ENCODE measurements at regions not wholly inside any gene's neighbourhood (a gene's known extent, or its start where the extent isn't known, plus 50 kb on each side); places are given as distances from the start of the nearest gene placed in this dataset.

- no peak overlapping the region for H3K4me3 ChIP-seq (ENCODE audit: low read depth, low read length)
- TF ChIP-seq, protein P1, sequence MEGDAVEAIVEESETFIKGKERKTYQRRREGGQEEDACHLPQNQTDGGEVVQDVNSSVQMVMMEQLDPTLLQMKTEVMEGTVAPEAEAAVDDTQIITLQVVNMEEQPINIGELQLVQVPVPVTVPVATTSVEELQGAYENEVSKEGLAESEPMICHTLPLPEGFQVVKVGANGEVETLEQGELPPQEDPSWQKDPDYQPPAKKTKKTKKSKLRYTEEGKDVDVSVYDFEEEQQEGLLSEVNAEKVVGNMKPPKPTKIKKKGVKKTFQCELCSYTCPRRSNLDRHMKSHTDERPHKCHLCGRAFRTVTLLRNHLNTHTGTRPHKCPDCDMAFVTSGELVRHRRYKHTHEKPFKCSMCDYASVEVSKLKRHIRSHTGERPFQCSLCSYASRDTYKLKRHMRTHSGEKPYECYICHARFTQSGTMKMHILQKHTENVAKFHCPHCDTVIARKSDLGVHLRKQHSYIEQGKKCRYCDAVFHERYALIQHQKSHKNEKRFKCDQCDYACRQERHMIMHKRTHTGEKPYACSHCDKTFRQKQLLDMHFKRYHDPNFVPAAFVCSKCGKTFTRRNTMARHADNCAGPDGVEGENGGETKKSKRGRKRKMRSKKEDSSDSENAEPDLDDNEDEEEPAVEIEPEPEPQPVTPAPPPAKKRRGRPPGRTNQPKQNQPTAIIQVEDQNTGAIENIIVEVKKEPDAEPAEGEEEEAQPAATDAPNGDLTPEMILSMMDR (IDR thresholded peaks at IDR 0.05; ENCODE audit: borderline replicate concordance, insufficient read depth, low read depth, low read length), result no peak
These were observed 144.3 kb upstream of the KCNE2 start for GRCh38 chr21:34219334-34220060.

DNA sequence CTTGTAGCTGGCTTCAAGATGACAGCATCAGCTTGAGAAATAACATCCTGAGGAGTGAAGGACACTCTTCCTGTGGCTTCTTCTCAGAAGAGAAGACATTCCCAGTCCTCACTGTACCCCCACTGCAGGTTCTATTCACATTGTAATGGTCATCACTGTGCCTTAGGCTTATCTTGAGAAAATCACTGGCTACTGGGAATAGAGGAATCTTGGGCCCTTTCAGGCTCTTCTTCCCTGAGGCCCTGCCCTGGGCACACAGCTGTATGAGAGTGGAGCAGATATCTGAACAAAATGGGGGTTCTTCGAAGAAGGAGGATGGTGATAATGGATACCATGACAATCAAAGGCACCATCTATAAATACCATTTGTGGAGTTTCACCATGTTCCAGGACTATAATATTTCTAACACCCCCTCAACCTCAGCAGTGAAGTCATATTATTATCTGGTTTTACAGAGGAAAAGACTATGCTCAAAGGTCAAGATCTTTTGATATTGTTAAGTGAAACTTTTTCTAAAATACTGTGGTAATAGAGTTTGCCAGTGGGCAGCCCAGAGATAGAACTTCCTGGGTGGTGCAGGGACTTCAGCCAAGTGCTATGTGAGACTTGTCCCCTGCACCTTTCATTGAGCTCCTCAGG lies 143.1 kb upstream of the KCNE2 start:
- no peak overlapping the region for H3K4me3 ChIP-seq (ENCODE audit: low read depth, low read length)
- TF ChIP-seq, protein P1 (IDR thresholded peaks at IDR 0.05; ENCODE audit: borderline replicate concordance, insufficient read depth, low read depth, low read length), result no peak

DNA sequence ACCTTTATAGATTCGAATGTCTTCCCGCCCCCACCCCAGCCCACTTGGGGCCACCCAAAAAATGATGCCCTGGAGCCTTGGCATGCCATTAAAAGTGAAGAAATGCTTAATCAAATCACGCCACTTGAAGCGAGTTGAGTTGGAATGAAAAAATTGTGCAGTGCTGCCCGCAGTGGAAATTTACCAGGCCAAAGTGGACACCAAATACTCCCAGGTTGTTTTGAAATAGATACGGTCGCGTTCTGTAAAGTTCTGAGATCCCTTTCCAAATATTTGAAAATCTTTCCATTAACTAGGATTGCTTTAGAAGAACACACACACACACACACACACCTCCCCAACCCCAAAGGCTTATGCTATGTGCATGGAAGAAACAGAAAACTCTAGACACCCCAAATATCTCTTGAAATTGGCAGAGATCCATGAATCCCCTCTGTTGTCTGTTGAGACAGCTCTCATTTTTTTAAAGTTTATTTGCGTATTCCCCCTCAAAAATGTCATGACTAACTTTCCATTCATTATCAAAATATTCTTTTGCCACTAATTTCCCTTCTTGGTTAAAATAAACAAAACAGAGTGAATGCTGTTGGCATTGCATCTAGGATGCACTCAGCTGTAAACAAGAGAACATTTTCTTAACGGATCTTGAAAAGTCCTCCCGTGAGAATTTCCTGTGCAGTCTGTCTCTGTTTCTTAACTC lies 142.3 kb upstream of the KCNE2 start:
- H3K4me3 ChIP-seq (ENCODE audit: low read depth, low read length), result no peak overlapping the region
- TF ChIP-seq, protein P1 (IDR thresholded peaks at IDR 0.05; ENCODE audit: borderline replicate concordance, insufficient read depth, low read depth, low read length), result no peak

GRCh38 chr21:34222031-34222335 lies 141.8 kb upstream of the KCNE2 start:
- H3K4me3 ChIP-seq (ENCODE audit: low read depth, low read length), result no peak overlapping the region

DNA sequence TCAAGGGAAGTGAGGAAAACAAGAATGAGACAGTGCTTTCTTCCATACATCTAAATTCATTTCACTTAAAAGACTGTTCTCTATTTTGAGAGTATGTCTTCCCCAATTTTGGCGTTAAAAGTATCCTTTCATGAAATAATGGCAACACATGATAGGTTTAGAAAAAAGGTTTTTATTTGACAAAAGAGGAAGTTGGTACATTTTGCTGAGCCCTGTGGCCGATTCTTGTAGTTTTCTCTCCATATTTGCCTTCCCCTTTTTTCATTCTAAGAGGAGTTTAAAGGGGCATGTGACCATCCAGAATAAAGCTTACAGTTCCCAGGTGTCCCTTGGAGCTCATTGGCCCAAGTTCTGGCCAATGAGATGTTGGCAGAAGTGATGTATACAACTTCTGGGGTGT lies 140.4 kb upstream of the KCNE2 start:
- no peak overlapping the region for H3K4me3 ChIP-seq (ENCODE audit: low read depth, low read length)

More at GRCh38 chr21:34222031-34222335, 141.8 kb upstream of the KCNE2 start:
- TF ChIP-seq, protein P1 (IDR thresholded peaks at IDR 0.05; ENCODE audit: borderline replicate concordance, insufficient read depth, low read depth, low read length), result no peak

DNA sequence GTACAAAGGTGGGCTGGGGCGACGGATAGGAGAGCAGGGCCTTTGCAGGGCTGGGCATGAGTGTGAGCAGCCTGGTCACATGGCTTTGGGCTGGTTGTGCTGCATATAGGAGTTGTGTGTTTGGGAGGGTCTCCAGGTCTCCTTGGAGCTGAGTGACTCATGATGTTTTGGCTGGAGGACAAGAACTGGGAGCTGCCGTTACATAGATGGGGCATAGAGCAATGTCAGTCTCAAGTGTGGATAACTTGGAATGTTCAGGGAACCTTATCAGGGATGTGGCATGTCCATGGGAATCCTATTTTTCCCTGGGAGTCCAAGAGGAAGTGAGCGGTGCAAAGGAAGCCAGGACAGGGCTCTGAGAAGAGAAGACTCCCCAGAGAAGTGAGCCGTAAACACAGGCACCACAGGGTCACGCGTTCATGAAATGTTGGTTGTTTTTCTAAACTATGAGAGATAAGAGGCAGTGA lies 136.4 kb upstream of the KCNE2 start:
- TF ChIP-seq, protein P1 (IDR thresholded peaks at IDR 0.05; ENCODE audit: borderline replicate concordance, insufficient read depth, low read depth, low read length), result no peak

More for the DNA sequence above, 140.4 kb upstream of the KCNE2 start:
- TF ChIP-seq, protein P1 (IDR thresholded peaks at IDR 0.05; ENCODE audit: borderline replicate concordance, insufficient read depth, low read depth, low read length), result no peak

More for the DNA sequence above, 136.4 kb upstream of the KCNE2 start:
- H3K4me3 ChIP-seq (ENCODE audit: low read depth, low read length), result no peak overlapping the region

Data from GM12875 (cell line).